ENCODE measurements at regions not wholly inside any gene's neighbourhood (a gene's known extent, or its start where the extent isn't known, plus 50 kb on each side); places are given as distances from the start of the nearest gene placed in this dataset.
A peak's percentile ranks its signal among the peaks of the same experiment; 100 is the strongest.

- WGBS, 2 donors = 92 to 95% methylated on average over 2 of the region's 2 CpGs
- Histone ChIP-seq H3K9me3 (peaks cover 0 to 15% (median 6%) of the 10 kb centered on the region in 4 donors), H3K4me1 (peaks cover 0 to 5% (median 2%) of the 10 kb centered on the region in 4 donors), H3K27me3 (no peaks in the 10 kb centered on the region), H3K27ac (no peak overlapping the region), H3K4me3 (no peak overlapping the region), H3K36me3 (no peaks in the 10 kb centered on the region)
- intact Hi-C loops (cut with DNase I) = no loop called here
- no peak for DNase-seq
- TF ChIP-seq CTCF (IDR thresholded peaks at IDR 0.05) (no peak), EP300 (IDR thresholded peaks at IDR 0.05) (no peak), POLR2AphosphoS5 (IDR thresholded peaks at IDR 0.05) (no peak), POLR2A (IDR thresholded peaks at IDR 0.05) (no peak)
Measured at GRCh38 chr2:133668547-133668946, 100.3 kb upstream of the NCKAP5 start.

- Histone ChIP-seq H3K4me3 (no peak overlapping the region), H3K27me3 (no peaks in the 10 kb centered on the region), H3K36me3 (no peaks in the 10 kb centered on the region), H3K9me3 (peaks cover 0 to 7% (median 2%) of the 10 kb centered on the region in 4 donors), H3K4me1 (peaks cover 0 to 26% (median 21%) of the 10 kb centered on the region in 4 donors), H3K27ac (no peak overlapping the region)
- WGBS, 2 donors = 82 to 83% methylated on average over 6 of the region's 6 CpGs
- no peak for DNase-seq
- intact Hi-C loops (cut with DNase I) = loop anchor here (10.0 kb wide), 1 partner anchor 91 kb away; no protein-coding TSS in a partner anchor
- TF ChIP-seq POLR2A (IDR thresholded peaks at IDR 0.05) (no peak), CTCF (IDR thresholded peaks at IDR 0.05) (no peak), POLR2AphosphoS5 (IDR thresholded peaks at IDR 0.05) (no peak), EP300 (IDR thresholded peaks at IDR 0.05) (no peak)
Measured at GRCh38 chr2:133673305-133673905, 105.1 kb upstream of the NCKAP5 start.

GRCh38 chr2:133674066-133674432 is 105.8 kb upstream of the NCKAP5 start:
- Histone ChIP-seq H3K27me3 (no peaks in the 10 kb centered on the region), H3K4me1 (peaks cover 0 to 26% (median 21%) of the 10 kb centered on the region in 4 donors), H3K9me3 (peaks cover 0 to 2% (median under 1%) of the 10 kb centered on the region in 4 donors), H3K36me3 (no peaks in the 10 kb centered on the region), H3K27ac (peak overlapping the region in 1 of 4 donors; percentile 38), H3K4me3 (peak overlapping the region in 1 of 4 donors; percentile 34)
- intact Hi-C loops (cut with DNase I) = loop anchor here (10.0 kb wide), 1 partner anchor 91 kb away; no protein-coding TSS in a partner anchor
- WGBS, 2 donors = 33 to 72% methylated on average over 4 of the region's 4 CpGs
- TF ChIP-seq POLR2A (IDR thresholded peaks at IDR 0.05) (no peak), POLR2AphosphoS5 (IDR thresholded peaks at IDR 0.05) (no peak), CTCF (IDR thresholded peaks at IDR 0.05) (no peak), EP300 (IDR thresholded peaks at IDR 0.05) (no peak)
- DNase-seq = no peak

GRCh38 chr2:133674433-133675331 is 106.4 kb upstream of the NCKAP5 start:
- DNase-seq = peak; percentile 65
- Histone ChIP-seq H3K9me3 (no peaks in the 10 kb centered on the region), H3K27ac (peak overlapping the region in 2 of 4 donors; percentile 38 to 50), H3K27me3 (no peaks in the 10 kb centered on the region), H3K36me3 (no peaks in the 10 kb centered on the region), H3K4me3 (peak overlapping the region in 3 of 4 donors; percentile 23 to 34 (median 33)), H3K4me1 (peaks cover 0 to 26% (median 21%) of the 10 kb centered on the region in 4 donors)
- 2 to 11% methylated on average over 21 of the region's 21 CpGs for WGBS, 2 donors
- TF ChIP-seq POLR2AphosphoS5 (IDR thresholded peaks at IDR 0.05) (no peak), POLR2A (IDR thresholded peaks at IDR 0.05) (no peak)
- intact Hi-C loops (cut with DNase I) = loop anchor here (10.0 kb wide), 1 partner anchor 90 kb away; no protein-coding TSS in a partner anchor
